ENCODE measurements at regions not wholly inside any gene's neighbourhood (a gene's known extent, or its start where the extent isn't known, plus 50 kb on each side); places are given as distances from the start of the nearest gene placed in this dataset.
"Not testable (repeated sequence)": the region's sequence is repeated elsewhere in the genome, so short reads cannot be mapped to it uniquely, and the experiment has no call there.

DNA sequence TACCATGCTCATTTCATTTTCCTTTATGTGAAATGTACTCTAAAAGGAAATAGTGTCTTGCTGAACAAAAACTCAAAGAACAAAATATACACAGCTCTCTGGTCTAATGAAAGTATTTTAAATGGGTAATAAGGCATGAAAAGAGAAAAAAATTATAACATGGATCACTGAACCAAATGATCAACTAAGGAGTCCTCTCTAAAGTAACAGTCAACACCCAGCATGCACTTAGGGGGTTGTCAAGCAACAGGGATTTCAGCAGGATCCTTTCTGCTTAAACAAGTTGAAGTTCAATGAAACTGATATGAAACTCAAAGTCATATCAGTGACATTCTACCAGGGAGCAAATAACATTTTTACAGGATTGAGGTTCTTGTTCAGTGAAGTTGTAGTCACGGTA lies 398.8 kb downstream of the SEC23A start:
- no peak for DNase-seq

DNA sequence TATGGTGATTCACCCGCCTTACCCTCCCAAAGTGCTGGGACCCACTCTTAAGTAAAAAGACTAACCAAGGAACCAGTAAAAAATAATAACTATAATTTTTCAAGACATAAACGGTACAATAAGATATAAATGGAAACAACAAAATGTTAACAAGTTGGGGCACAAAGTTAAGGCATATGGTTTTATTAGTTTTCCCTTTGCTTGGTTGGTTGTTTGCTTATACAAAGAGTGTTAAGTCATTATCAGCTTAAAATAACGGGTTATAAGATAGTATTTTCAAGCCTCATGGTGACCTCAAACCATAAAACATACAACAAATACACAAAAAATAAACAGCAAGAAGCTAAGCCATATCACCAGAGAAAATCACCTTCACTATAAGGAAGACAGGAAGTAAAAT lies 406.1 kb downstream of the SEC23A start:
- DNase-seq, result no peak

DNA sequence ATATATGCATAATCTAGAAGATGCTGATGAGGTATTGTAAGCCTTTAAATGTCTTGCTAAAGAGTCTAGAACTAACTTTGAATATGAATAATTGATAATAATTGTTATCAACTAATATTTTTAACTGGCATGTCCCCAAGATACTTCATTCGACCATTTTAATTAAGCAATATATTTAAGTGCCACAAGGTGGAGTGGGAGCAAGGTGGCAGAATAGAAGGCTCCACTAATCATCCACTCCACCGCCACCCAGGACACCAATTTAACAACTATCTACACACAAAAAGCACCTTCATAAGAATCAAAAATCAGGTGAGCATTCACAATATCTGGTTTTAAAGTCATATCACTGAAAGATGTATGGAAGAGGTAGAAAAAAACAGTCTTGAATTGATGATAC lies 409.6 kb downstream of the SEC23A start:
- DNase-seq, result no peak

DNA sequence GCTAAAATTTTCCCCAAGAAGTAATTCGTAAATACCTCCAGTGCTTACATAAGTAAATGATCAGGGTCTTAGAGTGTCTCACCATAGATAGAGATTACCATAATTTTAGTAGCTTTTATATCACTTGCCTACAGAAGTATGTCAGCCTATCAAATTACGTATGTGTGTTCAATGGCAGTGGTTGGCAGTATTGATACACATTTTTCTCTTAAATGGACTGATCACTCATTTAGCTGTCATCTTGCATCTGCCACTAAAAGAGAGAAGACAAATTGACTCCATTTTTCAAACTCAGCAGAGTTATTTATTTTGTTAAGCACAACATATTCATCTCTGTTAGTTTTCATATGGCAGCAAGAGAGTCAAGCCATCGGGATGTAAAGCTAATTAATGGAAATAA lies 413.1 kb upstream of the CLEC14A start:
- DNase-seq, result no peak

DNA sequence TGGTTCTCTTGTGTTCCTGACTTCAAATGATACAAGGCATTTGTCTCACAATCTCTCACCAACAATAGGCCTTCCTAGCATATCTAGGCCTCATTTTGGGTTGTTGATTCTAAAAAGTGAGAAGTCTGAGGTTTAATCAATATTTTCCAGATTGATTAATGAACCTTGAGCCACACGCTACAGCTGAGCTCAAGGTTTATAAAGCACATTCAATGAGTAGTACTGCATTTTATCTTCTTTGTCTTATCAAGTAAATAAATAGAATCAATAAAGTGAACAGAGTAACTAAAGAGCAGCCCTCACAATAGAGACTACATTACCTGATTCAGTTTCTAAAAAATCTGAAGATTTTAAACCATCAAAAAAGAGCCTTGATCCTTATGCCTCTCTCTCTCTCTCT lies 407.5 kb upstream of the CLEC14A start:
- DNase-seq, result no peak

DNA sequence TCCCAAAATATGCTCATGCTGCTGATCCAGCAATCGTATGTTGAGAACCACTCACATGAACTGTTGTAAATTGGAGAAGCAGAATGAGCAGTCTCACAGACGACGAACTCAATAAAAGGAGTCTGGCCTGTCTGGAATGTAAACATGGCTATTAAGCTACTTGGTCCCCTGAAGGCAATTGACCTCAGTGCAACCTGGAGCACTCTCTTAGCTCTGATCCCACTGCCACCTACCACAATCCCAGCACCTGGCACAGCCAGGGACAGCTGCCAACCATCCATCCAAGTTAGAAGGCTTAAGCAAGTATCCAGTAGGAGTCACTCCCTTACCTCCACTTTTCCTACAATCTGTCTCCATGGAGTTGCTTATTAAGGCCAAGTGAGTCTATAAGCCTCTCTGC lies 406.9 kb upstream of the CLEC14A start:
- no peak for DNase-seq

DNA sequence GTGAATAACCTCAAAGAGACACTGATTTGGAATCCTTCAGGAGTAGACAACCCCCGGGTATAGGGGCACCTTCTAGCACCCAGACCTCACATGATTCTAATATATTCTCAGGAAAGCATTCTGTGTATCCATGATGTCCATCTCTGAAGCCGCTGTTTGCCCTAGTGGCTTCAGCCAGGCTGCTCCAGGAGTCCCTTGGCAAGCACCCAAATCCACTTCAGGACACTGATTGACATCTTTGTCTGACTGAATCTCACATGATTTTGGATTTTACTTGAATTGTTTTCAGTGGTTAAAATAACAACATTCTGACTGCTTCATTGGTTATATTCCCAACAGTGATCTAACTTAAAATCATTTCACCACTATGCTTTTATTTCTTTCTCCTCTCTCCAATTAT lies 390.5 kb upstream of the CLEC14A start:
- DNase-seq, result no peak

DNA sequence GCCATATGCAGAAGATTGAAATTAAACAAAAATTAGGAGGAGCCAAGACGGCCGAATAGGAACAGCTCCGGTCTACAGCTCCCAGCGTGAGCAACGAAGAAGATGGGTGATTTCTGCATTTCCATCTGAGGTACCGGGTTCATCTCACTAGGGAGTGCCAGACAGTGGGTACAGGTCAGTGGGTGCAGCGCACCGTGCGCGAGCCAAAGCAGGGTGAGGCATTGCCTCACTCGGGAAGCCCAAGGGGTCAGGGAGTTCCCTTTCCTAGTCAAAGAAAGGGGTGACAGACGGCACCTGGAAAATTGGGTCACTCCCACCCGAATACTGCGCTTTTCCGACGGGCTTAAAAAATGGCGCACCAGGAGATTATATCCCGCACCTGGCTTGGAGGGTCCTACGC lies 379.0 kb upstream of the CLEC14A start:
- DNase-seq, result not testable (repeated sequence)

DNA sequence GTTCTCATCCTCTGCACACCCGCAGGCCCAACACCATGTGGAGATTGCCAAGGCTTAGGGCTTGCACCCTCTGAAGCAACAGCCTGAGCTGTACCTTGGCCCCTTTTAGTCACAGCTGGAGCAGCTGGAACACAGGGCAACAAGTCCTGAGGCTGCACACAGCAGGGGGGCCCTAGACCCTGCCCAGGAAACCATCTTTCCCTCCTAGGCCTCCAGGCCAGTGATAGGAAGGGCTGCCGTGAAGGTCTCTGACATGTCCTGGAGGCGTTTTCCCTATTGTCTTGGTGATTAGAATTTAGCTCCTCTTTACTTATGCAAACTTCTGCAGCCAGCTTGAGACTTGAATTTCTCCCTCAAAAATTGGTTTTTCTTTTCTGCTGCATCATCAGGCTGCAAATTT lies 373.5 kb upstream of the CLEC14A start:
- no peak for DNase-seq

DNA sequence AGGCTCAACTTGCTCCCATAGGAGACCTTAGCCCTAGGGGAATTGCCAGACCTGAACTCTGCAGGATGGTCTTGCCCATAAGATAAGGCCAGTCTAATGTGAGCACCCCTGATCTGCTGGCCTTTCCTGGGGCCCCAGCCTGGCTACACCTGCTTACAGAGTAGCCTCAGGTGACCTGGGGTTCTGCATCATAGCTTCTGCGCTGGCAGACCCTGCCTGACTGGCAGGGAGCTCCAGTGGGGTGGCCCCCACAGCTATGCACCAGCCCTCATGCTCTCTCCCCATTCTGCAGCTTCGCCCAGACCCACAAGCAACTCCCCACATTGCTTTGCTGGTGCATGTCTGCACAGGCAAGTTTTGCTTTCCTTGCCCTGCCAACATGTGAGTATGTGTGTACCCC lies 371.3 kb upstream of the CLEC14A start:
- no peak for DNase-seq

DNA sequence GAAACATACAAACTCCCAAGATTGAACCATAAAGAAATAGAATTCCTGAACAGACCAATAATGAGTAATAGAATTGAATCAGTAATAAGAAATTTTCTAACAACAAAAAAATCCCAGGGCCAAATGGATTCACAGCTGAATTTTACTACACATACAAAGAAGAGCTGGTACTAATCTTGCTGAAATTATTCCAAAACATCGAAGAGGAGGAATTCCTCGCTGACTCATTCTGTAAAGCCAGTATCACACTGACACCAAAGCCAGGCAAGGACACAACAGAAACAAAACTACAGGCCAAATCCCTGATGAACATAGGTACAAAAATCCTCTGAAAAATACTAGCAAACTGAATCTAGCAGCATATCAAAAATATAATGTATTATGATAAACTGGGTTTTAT lies 367.8 kb upstream of the CLEC14A start:
- no peak for DNase-seq

DNA sequence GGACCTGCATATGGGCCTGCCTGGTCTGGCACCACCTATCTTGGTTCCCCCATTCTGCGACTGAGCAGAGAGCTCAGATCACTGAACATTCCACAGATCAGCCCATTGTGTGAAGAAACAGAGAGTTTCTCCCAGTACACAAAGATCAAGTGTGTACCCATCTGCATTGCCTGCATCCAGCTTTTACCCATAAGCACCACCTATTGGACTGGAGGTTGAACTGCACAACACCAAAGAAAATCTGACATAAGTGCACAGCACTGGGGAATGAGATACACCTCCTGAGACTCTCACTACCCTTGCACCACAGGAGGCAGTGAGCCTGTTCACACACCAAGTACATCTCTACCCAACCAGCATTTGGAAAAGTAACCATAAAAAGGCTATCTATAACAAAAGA lies 362.6 kb upstream of the CLEC14A start:
- no peak for DNase-seq

DNA sequence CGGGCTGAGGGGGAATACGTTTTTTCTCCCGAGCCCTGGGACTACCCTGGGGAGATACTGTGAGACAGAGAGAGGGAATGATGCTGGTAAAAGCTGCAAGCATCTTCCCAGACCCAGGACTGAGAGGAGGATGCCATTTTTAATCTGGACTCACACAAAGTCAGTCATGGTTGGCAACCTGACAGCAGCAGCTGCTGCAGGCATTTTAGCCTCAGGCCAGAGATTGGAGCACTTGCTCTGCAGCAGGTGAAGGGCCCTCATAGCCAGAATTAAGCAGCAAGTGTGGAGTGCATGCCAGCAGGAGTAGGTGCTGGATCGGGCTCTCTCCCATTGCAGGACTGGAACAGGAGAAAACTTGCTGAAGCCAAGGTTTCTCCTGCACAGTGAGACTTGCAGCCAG lies 361.1 kb upstream of the CLEC14A start:
- no peak for DNase-seq

DNA sequence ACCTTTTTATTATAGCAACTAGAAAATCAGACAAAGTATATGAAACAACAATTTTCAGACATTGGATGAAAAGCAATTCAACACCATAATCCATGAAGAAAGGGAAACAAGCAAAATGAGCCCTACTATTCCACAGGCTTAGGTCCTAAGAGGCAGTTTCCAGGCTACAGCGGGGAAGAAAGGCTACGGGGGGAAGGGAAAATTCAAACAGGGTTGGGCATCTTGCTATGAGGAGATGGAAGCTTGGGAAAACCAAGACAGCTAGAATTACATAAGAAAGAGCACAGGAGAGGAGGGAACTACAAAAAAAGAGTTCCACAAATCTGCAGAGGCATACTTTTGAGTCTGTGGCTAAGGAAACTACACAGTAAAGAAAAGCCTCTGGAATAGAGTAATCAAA lies 356.0 kb upstream of the CLEC14A start:
- DNase-seq, result no peak

DNA sequence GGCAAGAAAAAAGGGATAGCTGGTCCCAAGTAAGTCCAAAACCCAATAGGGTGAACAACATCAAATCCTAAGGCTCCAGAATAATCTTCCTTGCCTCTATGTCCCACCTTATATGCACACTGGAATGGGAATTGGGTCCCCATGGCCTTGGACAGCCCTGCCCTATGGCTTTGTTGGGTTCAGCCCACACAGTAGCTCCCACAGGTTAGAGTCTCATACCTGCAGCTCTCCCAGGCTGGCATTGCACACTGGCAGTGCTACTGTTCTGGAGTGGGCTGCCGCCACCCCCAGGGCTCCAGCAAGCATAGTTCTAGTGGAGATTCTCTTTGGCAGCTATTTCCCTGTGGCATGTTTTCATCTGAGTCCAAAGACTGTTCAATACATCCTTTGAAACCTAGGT lies 352.4 kb upstream of the CLEC14A start:
- no peak for DNase-seq

DNA sequence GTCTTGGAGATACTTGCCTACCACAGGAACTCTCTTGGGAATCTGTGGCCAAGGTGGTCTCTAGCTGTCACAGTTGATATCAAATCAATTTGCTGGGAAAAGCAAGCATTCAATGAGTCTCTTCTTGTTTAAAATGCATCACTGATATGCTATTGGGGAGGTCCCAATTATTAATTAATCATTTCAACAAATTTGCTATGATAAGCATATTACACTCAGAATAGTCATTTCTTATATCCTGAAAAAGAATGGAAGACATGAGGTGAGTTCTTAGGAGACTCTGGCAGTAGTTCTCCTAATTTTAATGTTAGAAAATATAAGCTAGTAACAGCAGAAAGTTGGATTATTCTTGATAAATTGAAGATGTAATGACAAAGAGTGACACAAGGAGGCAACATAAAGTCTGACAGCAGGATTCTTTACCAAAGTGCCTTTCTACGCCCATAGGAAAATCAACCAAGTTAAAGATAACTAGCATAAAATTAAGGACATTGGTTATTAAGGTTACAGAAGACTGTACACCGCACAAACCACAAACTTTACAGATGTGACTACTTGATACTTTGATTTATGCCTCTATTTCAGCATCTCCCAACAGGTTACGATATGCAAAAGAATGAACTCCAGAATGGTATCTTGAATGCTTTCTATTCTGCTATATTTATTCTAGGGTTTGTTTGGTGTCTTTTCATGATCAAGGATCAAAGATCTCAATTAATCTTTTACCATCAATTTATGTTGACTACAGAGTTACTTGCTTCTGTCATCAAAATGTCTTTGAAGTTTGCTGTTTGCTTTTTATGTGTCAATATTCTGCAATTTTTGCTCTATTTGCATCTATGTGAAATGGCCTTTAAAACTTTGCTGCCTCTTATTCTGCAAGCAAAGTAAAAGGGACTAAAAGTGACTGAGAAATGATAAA lies 349.6 kb upstream of the CLEC14A start:
- no peak for DNase-seq

DNA sequence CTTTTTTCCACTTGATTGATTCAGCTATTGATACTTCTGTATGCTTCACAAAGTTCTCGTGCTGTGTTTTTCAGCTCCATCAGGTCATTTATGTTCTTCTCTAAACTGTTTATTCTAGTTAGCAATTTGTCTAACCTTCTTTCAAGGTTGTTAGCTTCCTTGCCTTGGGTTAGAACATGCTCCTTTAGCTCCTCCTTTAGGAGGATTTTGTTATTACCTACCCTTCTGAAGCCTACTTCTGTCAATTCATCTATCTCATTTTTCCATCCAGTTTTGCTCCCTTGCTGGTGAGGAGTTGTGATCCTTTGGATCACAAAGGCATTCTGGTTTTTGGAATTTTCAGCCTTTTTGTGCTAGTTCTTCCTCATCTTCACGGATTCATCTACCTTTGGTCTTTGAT lies 344.7 kb upstream of the CLEC14A start:
- DNase-seq, result not testable (repeated sequence)

DNA sequence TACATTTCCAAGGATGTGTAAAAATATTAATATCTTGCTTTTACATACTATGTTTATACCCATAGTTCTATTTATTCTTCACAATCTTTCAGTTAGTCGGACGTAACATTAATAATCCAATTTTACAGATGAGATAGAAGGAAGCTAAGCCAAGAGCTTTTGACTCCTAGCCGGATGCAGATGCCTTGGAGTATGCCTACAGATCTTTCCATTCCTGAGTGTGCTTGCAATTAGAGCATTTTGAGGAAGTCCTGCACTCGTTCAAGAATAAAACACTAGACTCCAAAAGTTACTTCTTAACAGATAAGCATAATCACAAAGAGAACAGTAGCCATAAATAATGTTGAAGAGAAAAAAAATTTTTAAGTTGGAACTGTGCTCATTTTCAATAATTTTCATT lies 337.6 kb upstream of the CLEC14A start:
- DNase-seq, result no peak

DNA sequence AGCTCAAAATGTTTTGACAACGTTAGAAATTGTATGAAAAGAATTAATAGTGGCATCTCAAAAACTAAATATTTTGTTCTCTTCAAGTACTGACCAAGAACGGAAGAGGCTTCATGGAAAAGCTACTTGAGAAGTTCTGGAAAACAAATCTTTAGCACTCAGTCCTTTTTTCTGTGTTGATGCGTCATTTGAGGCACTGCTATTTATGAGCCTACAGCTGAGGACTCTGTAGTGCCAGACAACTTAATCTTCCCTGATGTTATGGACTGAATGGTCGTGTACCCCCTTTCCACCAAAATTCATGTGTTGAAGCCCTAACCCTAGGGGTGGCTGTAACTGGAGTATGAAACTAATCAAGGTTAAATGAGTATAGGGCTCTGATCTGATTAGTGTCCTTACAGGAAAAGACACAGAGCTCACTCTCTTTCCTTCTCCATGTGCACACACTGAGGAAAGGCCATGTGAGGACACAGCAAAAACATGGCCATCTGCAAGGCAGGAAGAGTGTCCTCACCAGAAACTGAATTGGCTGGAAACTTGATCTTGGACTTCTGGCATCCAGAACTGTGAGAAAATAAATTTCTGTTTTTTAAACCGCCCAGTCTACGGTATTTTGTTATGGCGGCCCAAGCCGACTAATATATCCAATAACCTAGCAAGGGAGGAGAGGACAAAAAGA lies 337.0 kb upstream of the CLEC14A start:
- no peak for DNase-seq

DNA sequence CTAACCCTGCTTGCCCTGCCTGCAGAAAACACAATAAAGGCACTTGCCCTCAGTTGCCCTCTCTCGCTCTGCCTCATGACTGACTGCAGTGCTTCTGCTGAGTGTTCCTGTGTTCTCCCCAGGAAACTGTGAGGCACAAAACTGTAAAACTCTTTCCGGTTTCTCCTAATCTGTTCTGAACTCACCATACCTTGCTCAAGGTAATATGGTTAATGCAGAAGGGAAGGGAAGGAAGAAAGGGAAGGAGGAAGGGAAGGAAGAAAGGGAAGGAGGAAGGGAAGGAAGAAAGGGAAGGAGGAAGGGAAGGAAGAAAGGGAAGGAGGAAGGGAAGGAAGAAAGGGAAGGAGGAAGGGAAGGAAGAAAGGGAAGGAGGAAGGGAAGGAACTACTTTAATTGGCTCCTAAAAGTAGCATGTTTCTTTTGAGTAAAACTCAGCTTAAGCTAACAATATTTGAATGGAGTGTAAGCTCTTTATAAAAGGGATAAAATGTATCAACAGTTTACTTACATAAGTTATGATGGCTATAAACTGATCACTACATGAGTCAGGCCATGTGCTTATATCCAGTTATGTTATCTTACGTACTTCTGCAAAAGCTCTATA lies 334.0 kb upstream of the CLEC14A start:
- no peak for DNase-seq

DNA sequence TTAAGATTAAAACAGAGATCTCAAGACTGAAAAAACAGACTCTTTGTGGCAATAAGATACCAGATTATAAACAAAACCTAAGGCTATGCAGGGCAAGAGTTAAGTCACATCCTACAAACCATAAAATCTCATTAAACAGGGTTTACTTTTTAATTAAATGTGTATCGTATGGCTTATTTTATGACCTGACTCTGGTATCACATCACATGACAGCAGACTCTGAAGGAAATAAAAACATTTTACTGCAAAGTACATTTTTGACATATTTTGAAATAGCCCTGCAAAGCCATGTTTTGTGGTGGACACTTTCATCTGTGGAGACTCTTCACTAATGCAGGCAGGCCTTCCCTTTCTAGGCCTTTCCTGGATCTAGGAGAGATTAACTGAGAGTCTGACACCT lies 327.6 kb upstream of the CLEC14A start:
- DNase-seq, result no peak

DNA sequence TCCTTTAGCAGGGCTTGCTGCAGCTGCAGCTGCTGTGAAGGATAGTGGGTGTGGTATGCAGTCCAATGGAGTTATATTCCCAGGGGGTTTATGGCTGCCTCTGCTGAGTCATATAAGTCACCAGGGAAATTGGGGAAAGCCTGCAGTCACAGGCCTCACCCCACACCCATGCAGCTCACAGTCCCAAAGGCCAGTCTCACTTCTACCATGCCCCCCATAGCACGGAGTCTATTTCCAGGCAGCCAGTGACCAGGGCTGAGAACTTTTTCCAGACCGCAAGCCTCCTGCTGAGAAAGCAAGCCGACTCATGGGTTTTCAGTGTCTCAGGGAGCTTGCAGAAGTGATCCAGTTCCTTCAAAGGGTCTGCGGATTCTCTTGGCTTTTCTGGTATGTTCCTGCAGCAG lies 322.4 kb upstream of the CLEC14A start:
- DNase-seq, result no peak

DNA sequence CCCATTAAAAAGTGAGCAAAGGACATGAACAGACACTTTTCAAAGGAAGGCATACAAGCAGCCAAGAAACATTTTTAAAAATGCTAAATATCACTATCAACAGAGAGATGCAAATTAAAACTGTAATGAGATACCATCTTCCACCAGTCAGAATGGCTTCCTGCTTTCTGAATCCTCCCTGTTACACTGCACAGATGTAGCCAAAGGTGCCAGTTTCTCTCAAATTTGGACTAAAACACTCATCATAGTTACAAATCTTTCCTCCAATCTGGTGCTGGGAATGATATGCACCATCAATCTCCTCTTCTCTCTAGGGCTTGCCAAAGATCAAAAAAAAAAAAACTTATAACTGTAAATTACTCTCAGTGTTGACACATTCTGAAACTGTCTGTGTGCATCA lies 311.8 kb upstream of the CLEC14A start:
- DNase-seq, result no peak

DNA sequence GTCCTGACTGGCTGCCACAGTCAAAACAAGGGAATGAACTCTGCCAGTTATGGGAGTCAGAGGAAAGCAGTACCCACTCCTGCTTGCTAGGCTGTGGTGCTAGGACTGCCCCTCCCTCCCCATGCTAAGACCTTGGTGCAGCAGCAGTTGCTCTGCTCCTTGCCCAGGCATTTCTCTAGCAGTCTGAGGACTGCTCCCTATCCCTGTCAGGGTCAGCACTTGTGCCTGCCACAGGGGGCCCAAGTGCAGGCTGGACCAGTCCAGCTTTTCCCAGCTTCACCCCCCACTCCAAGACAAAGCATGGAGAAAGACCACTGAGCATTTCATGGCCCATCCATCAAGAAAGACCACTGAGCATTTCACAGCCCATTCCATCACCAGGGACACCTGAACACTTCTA lies 305.8 kb upstream of the CLEC14A start:
- no peak for DNase-seq

Data from cerebellar nuclear complex (tissue), 1 donor.